IMR-90 (cell line): ENCODE measurements at regions not wholly inside any gene's neighbourhood (a gene's known extent, or its start where the extent isn't known, plus 50 kb on each side); places are given as distances from the start of the nearest gene placed in this dataset.
A peak's percentile ranks its signal among the peaks of the same experiment; 100 is the strongest.

Experiments used
- ATAC-seq: fragments of 200-7000 bp; cut with Tn5 transposase; 2 replicates; pipeline ENCODE4 v1.9.1; 2020; ENCODE audit warnings: low read depth, mild to moderate bottlenecking, moderate library complexity
- BruUV-seq: library from RNA; stranded (reverse); fragments of 400-500 nt; replicated peaks from 2 replicates; lab custom pipeline; 2021; lab: Mats Ljungman, UMichigan
- CTCF ChIA-PET: fragments of 300-600 bp; formaldehyde crosslinking; extraction: SDS; loops from one replicate; lab custom pipeline; 2021; ENCODE audit warnings: antibody characterized with exemption; lab: Yijun Ruan, JAX
- POLR2A ChIA-PET: fragments of 300-600 bp; sonication (Branson Sonifier 250); formaldehyde crosslinking; loops from one replicate; lab custom pipeline; 2022; ENCODE audit warnings: antibody characterized with exemption; ENCODE audit not compliant: unreplicated experiment; lab: Charles Lee
- DNase-seq: peaks from one replicate; pipeline ENCODE4 v3.0.0; 2013
- H2AFZ ChIP-seq: replicated peaks from 2 replicates; pipeline ENCODE3; 2013; ENCODE audit warnings: low read length, mild to moderate bottlenecking; ENCODE audit not compliant: poor library complexity
- H2AK5ac ChIP-seq: 2 replicates; pipeline ENCODE4 v1.6.1; 2013; ENCODE audit warnings: low read depth, low read length, inconsistent platforms
- H2AK9ac ChIP-seq: replicated peaks from 2 replicates; pipeline ENCODE3; 2013; ENCODE audit warnings: mild to moderate bottlenecking, low read depth, low read length, moderate library complexity; ENCODE audit not compliant: poor library complexity
- H2BK120ac ChIP-seq: 2 replicates; pipeline ENCODE4 v1.6.1; 2013; ENCODE audit warnings: low read depth, low read length, inconsistent platforms
- H2BK15ac ChIP-seq: 3 replicates; pipeline ENCODE4 v1.6.1; 2013; ENCODE audit warnings: low read depth, low read length, inconsistent platforms
- H2BK20ac ChIP-seq: 2 replicates; pipeline ENCODE4 v1.6.1; 2013; ENCODE audit warnings: low read depth, mild to moderate bottlenecking, inconsistent platforms, low read length, moderate library complexity
- H2BK5ac ChIP-seq: 2 replicates; pipeline ENCODE4 v1.6.1; 2013; ENCODE audit warnings: mild to moderate bottlenecking, low read depth, low read length, inconsistent platforms; ENCODE audit not compliant: poor library complexity, severe bottlenecking
- H3K14ac ChIP-seq: replicated peaks from 2 replicates; pipeline ENCODE4 v1.6.1; 2013; ENCODE audit warnings: low read depth, low read length, inconsistent platforms
- H3K18ac ChIP-seq: 2 replicates; pipeline ENCODE4 v1.6.1; 2013; ENCODE audit warnings: low read depth, low read length, control low read depth
- H3K23ac ChIP-seq: 2 replicates; pipeline ENCODE4 v1.6.1; 2013; ENCODE audit warnings: low read depth, low read length, inconsistent platforms
- H3K27ac ChIP-seq: 2 replicates; pipeline ENCODE4 v1.5.1; 2013; ENCODE audit warnings: mild to moderate bottlenecking, control low read depth, low read length; ENCODE audit not compliant: insufficient read depth
- H3K27me3 ChIP-seq: 2 replicates; pipeline ENCODE4 v1.6.1; 2013; ENCODE audit warnings: low read length; ENCODE audit not compliant: control insufficient read depth, insufficient read depth
- H3K36me3 ChIP-seq: 2 replicates; pipeline ENCODE4 v1.6.1; 2013; ENCODE audit warnings: low read length, mixed read lengths; ENCODE audit not compliant: control insufficient read depth, insufficient read depth
- H3K4ac ChIP-seq: 2 replicates; pipeline ENCODE4 v1.6.1; 2013; ENCODE audit warnings: low read depth, low read length, inconsistent platforms
- H3K4me1 ChIP-seq: 2 replicates; pipeline ENCODE4 v1.6.1; 2013; ENCODE audit warnings: low read length, mixed read lengths; ENCODE audit not compliant: control insufficient read depth, insufficient read depth
- H3K4me2 ChIP-seq: 2 replicates; pipeline ENCODE4 v1.6.1; 2013; ENCODE audit warnings: low read depth, mild to moderate bottlenecking, control low read depth, low read length, moderate library complexity
- H3K4me3 ChIP-seq: 2 replicates; pipeline ENCODE4 v1.5.1; 2013; ENCODE audit warnings: low read depth, mild to moderate bottlenecking, control low read depth, low read length, moderate library complexity; ENCODE audit not compliant: insufficient read depth
- H3K56ac ChIP-seq: 2 replicates; pipeline ENCODE4 v1.6.1; 2013; ENCODE audit warnings: low read length, inconsistent platforms; ENCODE audit not compliant: insufficient read depth; ENCODE audit errors: extremely low read depth
- H3K79me1 ChIP-seq, 2 experiments: 2 replicates each; pipeline ENCODE4 v1.6.1; 2013; ENCODE audit warnings: low read length in 2 of 2, inconsistent platforms in 1 of 2, low read depth in 1 of 2
- H3K9ac ChIP-seq: 2 replicates; pipeline ENCODE4 v1.6.1; 2013; ENCODE audit warnings: low read depth, low read length, control low read depth
- H3K9me1 ChIP-seq: 2 replicates; pipeline ENCODE4 v1.6.1; 2013; ENCODE audit warnings: low read length, inconsistent platforms; ENCODE audit not compliant: insufficient read depth
- H3K9me3 ChIP-seq: 2 replicates; pipeline ENCODE4 v1.6.1; 2013; ENCODE audit warnings: low read length; ENCODE audit not compliant: control insufficient read depth, insufficient read depth
- H4K20me1 ChIP-seq: 2 replicates; pipeline ENCODE4 v1.6.1; 2013; ENCODE audit warnings: low read length, inconsistent platforms; ENCODE audit not compliant: insufficient read depth
- H4K5ac ChIP-seq: 2 replicates; pipeline ENCODE4 v1.6.1; 2013; ENCODE audit warnings: mild to moderate bottlenecking, low read depth, low read length, control low read depth
- H4K8ac ChIP-seq, 2 experiments: 2 replicates each; pipeline ENCODE4 v1.6.1; 2013; ENCODE audit warnings: low read depth in 2 of 2, low read length in 2 of 2, control low read depth in 1 of 2, inconsistent platforms in 1 of 2
- H4K91ac ChIP-seq: 2 replicates; pipeline ENCODE4 v1.6.1; 2013; ENCODE audit warnings: low read depth, low read length, inconsistent platforms; ENCODE audit not compliant: insufficient read depth
- CTCF ChIP-seq: conservative IDR thresholded peaks from 2 replicates; pipeline ENCODE4 v1.5.1; 2012; ENCODE audit warnings: mild to moderate bottlenecking, low read depth, low read length, improper control_type of control experiment
- ELK1 ChIP-seq: fragments of 150-350 bp; IDR thresholded peaks from 2 replicates; pipeline ENCODE4 v1.6.1; 2016; ENCODE audit warnings: low read depth, mild to moderate bottlenecking, low read length, moderate library complexity, borderline replicate concordance
- USF2 ChIP-seq: fragments of 150-350 bp; IDR thresholded peaks from 2 replicates; pipeline ENCODE4 v1.6.1; 2017; ENCODE audit warnings: mild to moderate bottlenecking, antibody characterized with exemption, low read length, low read depth
- WGBS, 2 experiments: methylation state at CpG; one replicate each; pipeline versions ENCODE4 v1.1.5 to v1.1.7; 2013; ENCODE audit warnings: missing lambda C conversion rate in 2 of 2; ENCODE audit not compliant: insufficient read length in 1 of 2; ENCODE audit errors: extremely low coverage in 2 of 2; 5-methylcytosine and 5-hydroxymethylcytosine counted together
- dilution Hi-C: fragments of 300-500 bp; cut with HindIII; formaldehyde crosslinking; loops from one replicate; pipeline ENCODE4 v1.14.3; 2018; ENCODE audit warnings: low sequenced_read_pairs; ENCODE audit not compliant: unreplicated experiment
- in situ Hi-C: fragments of 300-500 bp; cut with MboI; formaldehyde crosslinking; loops from 3 replicates; pipeline ENCODE4 v1.14.3; 2019; ENCODE audit warnings: low sequenced_read_pairs, inconsistent platforms, mixed read lengths
- intact Hi-C: fragments of 100-400 bp; cut with micrococcal nuclease; formaldehyde crosslinking; loops from 2 replicates; pipeline ENCODE4 v1.10.0; 2022

- H3K56ac ChIP-seq: no peak overlapping the region
- no peaks in the 10 kb centered on the region for H3K36me3 ChIP-seq
- no peak overlapping the region; the same call in 1 of the 2 replicates for H4K91ac ChIP-seq
- dilution Hi-C loops (no loop called here), in situ Hi-C loops (no loop called here), intact Hi-C loops (no loop called here)
- no TSS peak for BruUV-seq
- H2AFZ ChIP-seq: no peak overlapping the region
- no peak overlapping the region for H2AK9ac ChIP-seq
- no peak overlapping the region for H4K8ac ChIP-seq
- no peak overlapping the region for H2BK15ac ChIP-seq
- peak overlapping the region; percentile 60; the same call in 1 of the 2 replicates for H2AK5ac ChIP-seq
- H3K4ac ChIP-seq: peak overlapping the region; percentile 29
- H3K79me1 ChIP-seq: no peaks in the 10 kb centered on the region
- POLR2A ChIA-PET: no interaction called here
- no peak overlapping the region for H3K9ac ChIP-seq
- CTCF ChIA-PET: no interaction called here
- no peak overlapping the region for H2BK5ac ChIP-seq
- H3K14ac ChIP-seq: no peak overlapping the region
- no peak for TF ChIP-seq USF2
- no peak for TF ChIP-seq ELK1
- no peak for TF ChIP-seq CTCF
- no CpG with 5 or more reads among the region's 5 CpGs for WGBS, 2 experiments
- peaks cover 18% of the 10 kb centered on the region for H3K4me1 ChIP-seq
- no peak overlapping the region for H3K4me3 ChIP-seq
- peaks cover 3% of the 10 kb centered on the region; the same call in 1 of the 2 replicates for H3K9me3 ChIP-seq
- no peak overlapping the region for H3K18ac ChIP-seq
- H2BK20ac ChIP-seq: 0 out of 2 replicates have a peak overlapping the region, but pooled peaks have one; percentile 9
- H4K20me1 ChIP-seq: no peaks in the 10 kb centered on the region
- H3K9me1 ChIP-seq: peaks cover 12% of the 10 kb centered on the region
- DNase-seq (no peak), ATAC-seq (no peak)
- no peak overlapping the region for H3K23ac ChIP-seq
- no peak overlapping the region for H3K4me2 ChIP-seq
- H2BK120ac ChIP-seq: no peak overlapping the region
- H4K5ac ChIP-seq: no peak overlapping the region
- no peaks in the 10 kb centered on the region for H3K27me3 ChIP-seq
- no peak overlapping the region for H3K27ac ChIP-seq
Measured at GRCh38 chr7:101720324-101720723, 91.2 kb upstream of the MYL10 start.
